ENCODE measurements at regions not wholly inside any gene's neighbourhood (a gene's known extent, or its start where the extent isn't known, plus 50 kb on each side); places are given as distances from the start of the nearest gene placed in this dataset.

DNA sequence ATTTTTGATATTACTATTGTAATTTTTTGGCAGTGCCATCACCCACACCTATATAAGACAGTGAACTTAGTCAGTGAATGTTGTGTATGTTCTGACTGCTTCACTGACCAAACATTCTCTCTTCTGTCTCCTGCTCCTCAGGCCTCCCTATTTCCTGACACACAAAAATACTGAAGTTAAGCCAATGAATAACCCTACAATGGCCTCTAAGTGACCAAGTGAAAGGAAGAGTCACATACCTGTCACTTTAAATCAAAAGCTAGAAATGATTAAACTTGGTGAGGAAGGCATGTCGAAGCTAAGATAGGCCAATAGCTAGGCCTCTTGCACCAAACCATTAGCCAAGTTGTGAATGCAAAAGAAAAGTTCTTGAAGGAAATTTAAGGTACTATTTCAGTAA is 151.9 kb downstream of the RND3 start:
- TF ChIP-seq, protein P1, sequence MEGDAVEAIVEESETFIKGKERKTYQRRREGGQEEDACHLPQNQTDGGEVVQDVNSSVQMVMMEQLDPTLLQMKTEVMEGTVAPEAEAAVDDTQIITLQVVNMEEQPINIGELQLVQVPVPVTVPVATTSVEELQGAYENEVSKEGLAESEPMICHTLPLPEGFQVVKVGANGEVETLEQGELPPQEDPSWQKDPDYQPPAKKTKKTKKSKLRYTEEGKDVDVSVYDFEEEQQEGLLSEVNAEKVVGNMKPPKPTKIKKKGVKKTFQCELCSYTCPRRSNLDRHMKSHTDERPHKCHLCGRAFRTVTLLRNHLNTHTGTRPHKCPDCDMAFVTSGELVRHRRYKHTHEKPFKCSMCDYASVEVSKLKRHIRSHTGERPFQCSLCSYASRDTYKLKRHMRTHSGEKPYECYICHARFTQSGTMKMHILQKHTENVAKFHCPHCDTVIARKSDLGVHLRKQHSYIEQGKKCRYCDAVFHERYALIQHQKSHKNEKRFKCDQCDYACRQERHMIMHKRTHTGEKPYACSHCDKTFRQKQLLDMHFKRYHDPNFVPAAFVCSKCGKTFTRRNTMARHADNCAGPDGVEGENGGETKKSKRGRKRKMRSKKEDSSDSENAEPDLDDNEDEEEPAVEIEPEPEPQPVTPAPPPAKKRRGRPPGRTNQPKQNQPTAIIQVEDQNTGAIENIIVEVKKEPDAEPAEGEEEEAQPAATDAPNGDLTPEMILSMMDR (conservative IDR thresholded peaks at IDR 0.05; ENCODE audit: low read depth, low read length), result no peak
- no peak for TF ChIP-seq EZH2 (IDR thresholded peaks at IDR 0.05; ENCODE audit: low read length, unreplicated experiment)

Measured in PC-3 (cell line).